SU-DHL-6 (cell line): ENCODE measurements at regions not wholly inside any gene's neighbourhood (a gene's known extent, or its start where the extent isn't known, plus 50 kb on each side); places are given as distances from the start of the nearest gene placed in this dataset.

Source experiments
- H2AFZ ChIP-seq: fragments of 200-600 bp; sonication (generic); 2 replicates; pipeline ENCODE4 v1.6.1; 2014; ENCODE audit warnings: low read depth, mild to moderate bottlenecking, moderate library complexity, mixed read lengths, antibody characterized with exemption, low read length; ENCODE audit not compliant: severe bottlenecking
- H3F3A ChIP-seq: fragments of 200-600 bp; shearing (Covaris generic); 2 replicates; pipeline ENCODE4 v1.6.0; 2016; ENCODE audit warnings: antibody characterized with exemption, mild to moderate bottlenecking; ENCODE audit not compliant: insufficient read depth
- H3K27ac ChIP-seq: fragments of 200-600 bp; sonication (generic); 2 replicates; pipeline ENCODE4 v1.5.1; 2016; ENCODE audit warnings: low read depth, mild to moderate bottlenecking, low read length, moderate library complexity, mixed read lengths
- H3K27me3 ChIP-seq: fragments of 200-600 bp; sonication (generic), shearing (Covaris generic); 2 replicates; pipeline ENCODE4 v1.6.0; 2014; ENCODE audit warnings: mild to moderate bottlenecking, low read length
- H3K36me3 ChIP-seq: fragments of 200-600 bp; sonication (generic); 2 replicates; pipeline ENCODE4 v1.6.1; 2014; ENCODE audit warnings: mild to moderate bottlenecking, low read length, mixed read lengths
- H3K4me2 ChIP-seq: fragments of 300-600, 200-600 bp; shearing (Covaris generic), sonication (generic); 2 replicates; pipeline ENCODE4 v1.6.0; 2014; ENCODE audit warnings: low read length, low read depth, mild to moderate bottlenecking; ENCODE audit not compliant: poor library complexity, severe bottlenecking
- H3K4me3 ChIP-seq: fragments of 200-600 bp; sonication (generic); 2 replicates; pipeline ENCODE4 v1.5.1; 2014; ENCODE audit warnings: antibody characterized with exemption, low read length, mild to moderate bottlenecking, mixed read lengths; ENCODE audit not compliant: insufficient read depth, poor library complexity, severe bottlenecking
- H3K79me2 ChIP-seq: fragments of 200-600 bp; sonication (generic); 2 replicates; pipeline ENCODE4 v1.6.1; 2014; ENCODE audit warnings: mild to moderate bottlenecking, low read length, moderate library complexity; ENCODE audit not compliant: insufficient read depth
- H3K9ac ChIP-seq: fragments of 200-600 bp; sonication (generic); 2 replicates; pipeline ENCODE4 v1.7.0; 2014; ENCODE audit warnings: mild to moderate bottlenecking, low read length
- H3K9me2 ChIP-seq: fragments of 200-600 bp; sonication (generic); replicated peaks from 2 replicates; pipeline ENCODE4 v1.6.1; 2014; ENCODE audit warnings: low read length; ENCODE audit not compliant: insufficient read depth
- H3K9me3 ChIP-seq: fragments of 200-600 bp; sonication (generic); 2 replicates; pipeline ENCODE4 v1.6.1; 2014; ENCODE audit warnings: low read length, mixed read lengths; ENCODE audit not compliant: insufficient read depth
- H4K20me1 ChIP-seq: fragments of 200-600 bp; sonication (generic); 2 replicates; pipeline ENCODE4 v1.6.1; 2014; ENCODE audit warnings: low read depth, mild to moderate bottlenecking, antibody characterized with exemption, low read length, moderate library complexity, mixed read lengths
- CTCF ChIP-seq: fragments of 200-600 bp; sonication (generic); IDR thresholded peaks from one replicate; pipeline ENCODE4 v1.5.1; 2017; ENCODE audit warnings: antibody characterized with exemption, mild to moderate bottlenecking, low read length, moderate library complexity; ENCODE audit not compliant: insufficient read depth, poor library complexity, severe bottlenecking
- EZH2phosphoT487 ChIP-seq: fragments of 200-600 bp; sonication (generic), shearing (Covaris generic); conservative IDR thresholded peaks from 2 replicates; pipeline ENCODE4 v1.6.1; 2018; ENCODE audit warnings: mild to moderate bottlenecking, antibody characterized with exemption, low read length, moderate library complexity, mixed read lengths

GRCh38 chr13:33968520-33969507, 150.9 kb downstream of the RFC3 start:
- Histone ChIP-seq H3K36me3 (no peaks in the 10 kb centered on the region), H4K20me1 (no peaks in the 10 kb centered on the region), H3K27me3 (no peaks in the 10 kb centered on the region), H3K9ac (no peak overlapping the region), H3K4me2 (no peak overlapping the region), H3K79me2 (no peaks in the 10 kb centered on the region), H3K27ac (no peak overlapping the region), H3K4me3 (no peak overlapping the region), H3F3A (no peaks in the 10 kb centered on the region), H2AFZ (no peak overlapping the region), H3K9me2 (no peaks in the 10 kb centered on the region), H3K9me3 (no peaks in the 10 kb centered on the region)
- TF ChIP-seq EZH2phosphoT487 (no peak), CTCF (no peak)

DNA sequence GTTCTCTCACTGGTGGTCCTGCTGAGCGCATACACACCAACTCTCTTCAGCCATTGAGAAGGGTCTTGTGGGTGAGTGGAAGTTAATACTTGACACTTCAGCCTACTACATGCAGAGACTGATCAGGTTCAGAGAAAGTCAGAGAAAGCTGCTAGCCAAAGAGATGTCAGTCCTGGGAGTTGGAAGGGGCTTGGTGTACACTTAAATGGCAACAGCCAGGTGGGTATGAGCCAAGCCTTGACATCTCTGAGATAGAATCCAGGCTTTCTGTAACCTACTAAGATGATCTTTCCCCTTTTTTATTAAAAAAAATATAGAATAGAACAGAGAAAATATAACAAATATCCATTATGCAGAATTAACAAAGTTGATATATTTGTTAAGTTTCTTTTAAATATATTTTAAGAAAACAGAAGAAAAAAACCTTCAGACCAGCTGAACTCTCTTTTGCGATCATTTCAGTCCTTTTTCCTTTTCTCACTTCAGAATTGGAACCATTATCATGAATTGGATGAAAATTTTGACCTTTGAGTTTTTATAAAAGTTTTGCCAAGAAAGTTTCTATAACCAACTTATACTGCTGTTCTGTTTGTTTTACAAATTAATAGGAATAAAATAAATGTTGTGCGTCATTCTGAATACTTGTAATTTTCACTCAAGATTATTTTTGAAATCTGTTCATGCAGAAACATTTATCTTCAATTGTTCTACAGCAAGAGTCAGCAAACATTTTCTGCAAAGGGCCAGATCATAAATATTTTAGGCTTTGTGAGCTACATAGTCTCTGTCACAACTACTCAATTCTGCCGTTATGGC, 153.0 kb downstream of the RFC3 start:
- Histone ChIP-seq H3K9ac (no peak overlapping the region), H4K20me1 (no peaks in the 10 kb centered on the region), H2AFZ (no peak overlapping the region), H3K4me3 (no peak overlapping the region), H3K9me3 (no peaks in the 10 kb centered on the region), H3K79me2 (no peaks in the 10 kb centered on the region), H3K27ac (no peak overlapping the region), H3K4me2 (no peak overlapping the region), H3K9me2 (no peaks in the 10 kb centered on the region), H3F3A (no peaks in the 10 kb centered on the region), H3K36me3 (no peaks in the 10 kb centered on the region), H3K27me3 (no peaks in the 10 kb centered on the region)
- TF ChIP-seq CTCF: no peak
- no peak for TF ChIP-seq EZH2phosphoT487

GRCh38 chr13:33971562-33971819, 153.5 kb downstream of the RFC3 start:
- no peak overlapping the region for H3K27ac ChIP-seq
- H2AFZ ChIP-seq: no peak overlapping the region
- H3K4me2 ChIP-seq: no peak overlapping the region
- H3K4me3 ChIP-seq: no peak overlapping the region
- no peaks in the 10 kb centered on the region for H3K79me2 ChIP-seq
- no peaks in the 10 kb centered on the region for H3K9me2 ChIP-seq
- H4K20me1 ChIP-seq: no peaks in the 10 kb centered on the region
- TF ChIP-seq CTCF (no peak), EZH2phosphoT487 (no peak)
- no peaks in the 10 kb centered on the region for H3K9me3 ChIP-seq
- H3F3A ChIP-seq: no peaks in the 10 kb centered on the region
- H3K27me3 ChIP-seq: no peaks in the 10 kb centered on the region
- no peaks in the 10 kb centered on the region for H3K36me3 ChIP-seq
- no peak overlapping the region for H3K9ac ChIP-seq
